ENCODE measurements at regions not wholly inside any gene's neighbourhood (a gene's known extent, or its start where the extent isn't known, plus 50 kb on each side); places are given as distances from the start of the nearest gene placed in this dataset.
A peak's percentile ranks its signal among the peaks of the same experiment; 100 is the strongest.
"Not testable (repeated sequence)": the region's sequence is repeated elsewhere in the genome, so short reads cannot be mapped to it uniquely, and the experiment has no call there.

- TF ChIP-seq CTCF (conservative IDR thresholded peaks at IDR 0.05; ENCODE audit: control insufficient read depth, insufficient read depth, low read depth, low read length) = no peak
- no peak overlapping the region for H3K4me3 ChIP-seq (ENCODE audit: control insufficient read depth, low read depth, low read length)
Measured at GRCh38 chr12:80016684-80017083, 81.8 kb upstream of the PPP1R12A start.

GRCh38 chr12:80015660-80016059 is 80.8 kb upstream of the PPP1R12A start:
- TF ChIP-seq CTCF (conservative IDR thresholded peaks at IDR 0.05; ENCODE audit: control insufficient read depth, insufficient read depth, low read depth, low read length) = no peak
- no peak overlapping the region for H3K4me3 ChIP-seq (ENCODE audit: control insufficient read depth, low read depth, low read length)
- DNase-seq (ENCODE audit: low read depth) = no peak

More at GRCh38 chr12:80016684-80017083, 81.8 kb upstream of the PPP1R12A start:
- DNase-seq (ENCODE audit: low read depth) = no peak

DNA sequence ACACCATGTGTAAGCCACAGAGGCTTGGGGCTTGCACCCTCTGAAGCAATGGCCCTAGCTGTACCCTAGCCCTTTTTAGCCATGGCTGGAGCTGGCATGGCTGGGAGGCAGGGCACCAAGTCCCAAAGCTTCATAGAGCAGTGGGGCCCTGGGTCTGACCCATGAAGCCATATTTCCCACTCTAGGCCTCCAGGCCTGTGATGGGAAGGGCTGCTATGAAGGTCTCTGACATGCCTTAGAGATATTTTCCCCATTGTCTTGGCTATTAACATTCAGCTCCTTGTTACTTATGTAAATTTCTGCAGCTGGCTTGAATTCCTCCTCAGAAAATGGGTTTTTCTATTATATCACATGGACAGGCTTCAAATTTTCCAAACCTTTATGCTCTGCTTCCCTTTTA is 68.8 kb upstream of the PPP1R12A start:
- H3K4me3 ChIP-seq (ENCODE audit: control insufficient read depth, low read depth, low read length); DNase-seq (ENCODE audit: low read depth): not testable (repeated sequence)

- TF ChIP-seq CTCF (conservative IDR thresholded peaks at IDR 0.05; ENCODE audit: control insufficient read depth, insufficient read depth, low read depth, low read length) = no peak
- no peak for DNase-seq (ENCODE audit: low read depth)
- no peak overlapping the region for H3K4me3 ChIP-seq (ENCODE audit: control insufficient read depth, low read depth, low read length)
Measured at GRCh38 chr12:80001562-80001961, 66.7 kb upstream of the PPP1R12A start.

GRCh38 chr12:80000831-80001230 is 65.9 kb upstream of the PPP1R12A start:
- DNase-seq (ENCODE audit: low read depth) = no peak
- no peak overlapping the region for H3K4me3 ChIP-seq (ENCODE audit: control insufficient read depth, low read depth, low read length)
- no peak for TF ChIP-seq CTCF (conservative IDR thresholded peaks at IDR 0.05; ENCODE audit: control insufficient read depth, insufficient read depth, low read depth, low read length)

DNA sequence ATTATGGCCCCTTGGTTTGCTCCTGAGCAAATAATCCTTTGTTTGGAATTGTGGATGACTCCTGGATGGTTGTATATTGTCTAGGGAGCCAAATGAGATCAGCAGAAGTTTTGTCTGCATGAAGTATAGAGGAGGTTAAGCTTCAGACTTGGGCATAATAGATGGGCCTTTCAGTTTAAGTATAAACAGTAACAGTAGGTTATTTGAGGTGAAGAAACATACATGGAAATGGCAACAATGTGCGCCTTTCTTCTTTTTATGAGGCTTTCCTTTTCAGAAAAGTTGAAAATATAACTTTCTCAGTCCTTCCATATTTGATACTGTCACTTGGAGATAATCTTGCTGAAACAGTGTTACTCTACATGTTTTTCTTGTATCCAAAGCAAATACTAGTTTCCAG is 63.7 kb upstream of the PPP1R12A start:
- DNase-seq (ENCODE audit: low read depth) = no peak
- TF ChIP-seq CTCF (conservative IDR thresholded peaks at IDR 0.05; ENCODE audit: control insufficient read depth, insufficient read depth, low read depth, low read length) = no peak
- H3K4me3 ChIP-seq (ENCODE audit: control insufficient read depth, low read depth, low read length) = no peak overlapping the region

DNA sequence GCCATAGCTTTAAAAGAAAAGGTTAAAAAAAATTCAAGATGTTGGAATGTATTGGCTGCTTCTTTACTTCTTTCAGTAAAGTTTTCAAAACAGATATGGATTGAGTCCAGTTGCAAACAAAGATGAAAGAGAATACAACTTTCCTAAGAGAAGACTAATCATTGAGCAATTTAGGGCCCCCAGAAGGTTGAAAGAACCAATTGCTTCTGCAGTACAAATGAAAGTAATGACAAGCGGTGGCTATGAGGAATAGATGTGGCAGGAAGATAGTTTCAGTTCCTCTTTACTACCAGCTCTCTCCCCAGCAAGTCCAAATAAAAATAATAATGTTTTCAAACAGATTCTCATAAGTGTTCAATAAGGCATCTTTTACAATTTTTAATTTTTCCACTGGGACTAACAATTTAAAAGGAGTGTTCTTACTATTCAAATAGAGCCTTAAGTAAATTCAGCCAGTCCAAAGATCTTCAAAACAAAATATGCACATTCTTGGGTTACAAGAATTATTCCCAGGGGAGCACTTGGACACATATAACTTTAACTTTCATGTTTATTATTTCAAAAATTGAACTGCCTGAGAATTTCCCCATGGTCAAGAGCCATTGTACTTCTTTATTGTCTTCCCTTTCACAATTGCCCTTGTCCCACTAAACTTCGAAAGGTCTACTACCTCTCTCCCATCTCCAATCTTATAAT is 62.3 kb upstream of the PPP1R12A start:
- DNase-seq (ENCODE audit: low read depth) = peak; percentile 18
- no peak for TF ChIP-seq CTCF (conservative IDR thresholded peaks at IDR 0.05; ENCODE audit: control insufficient read depth, insufficient read depth, low read depth, low read length)

DNA sequence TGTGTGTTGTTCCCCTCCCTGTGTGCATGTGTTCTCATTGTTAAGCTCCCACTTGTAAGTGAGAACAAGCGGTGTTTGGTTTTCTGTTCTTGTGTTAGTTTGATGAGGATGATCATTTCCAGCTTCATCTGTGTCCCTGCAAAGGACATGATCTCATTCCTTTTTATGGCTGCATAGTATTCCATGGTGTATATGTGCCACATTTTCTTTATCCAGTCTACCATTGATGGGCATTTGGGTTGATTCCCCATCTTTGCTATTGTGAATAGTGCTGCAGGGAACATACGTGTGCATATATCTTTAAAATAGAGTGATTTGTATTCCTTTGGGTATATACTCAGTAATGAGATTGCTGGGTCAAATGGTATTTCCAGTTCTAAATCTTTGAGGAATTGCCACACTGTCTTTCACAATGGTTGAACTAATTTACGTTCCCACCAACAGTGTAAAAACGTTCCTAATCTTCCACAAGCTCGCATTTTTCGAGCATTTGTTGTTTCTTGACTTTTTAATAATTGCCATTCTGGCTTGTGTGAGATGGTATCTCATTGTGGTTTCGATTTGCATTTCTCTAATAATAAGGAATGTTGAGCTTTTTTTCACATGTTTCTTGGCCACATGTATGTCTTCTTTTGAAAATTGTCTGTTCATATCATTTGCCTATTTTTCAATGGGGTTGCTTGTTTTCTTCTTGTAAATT is 60.6 kb upstream of the PPP1R12A start:
- not testable (repeated sequence) for H3K4me3 ChIP-seq (ENCODE audit: control insufficient read depth, low read depth, low read length); DNase-seq (ENCODE audit: low read depth)

More for the DNA sequence above, 62.3 kb upstream of the PPP1R12A start:
- no peak overlapping the region for H3K4me3 ChIP-seq (ENCODE audit: control insufficient read depth, low read depth, low read length)

Data from fibroblast of mammary gland (primary cell).